Lower leg skin (tissue), 3 donors: ENCODE measurements at regions not wholly inside any gene's neighbourhood (a gene's known extent, or its start where the extent isn't known, plus 50 kb on each side); places are given as distances from the start of the nearest gene placed in this dataset.

Source experiments
- POLR2A ChIP-seq, 2 donors: fragments of 450-650 bp; IDR thresholded peaks; one replicate each; pipeline ENCODE4 v1.6.1; 2016 to 2017; ENCODE audit warnings: antibody characterized with exemption in 2 of 2, mild to moderate bottlenecking in 1 of 2, moderate library complexity in 1 of 2
- TF ChIP-seq, protein P1 (sequence below), 3 donors: fragments of 450-650 bp; IDR thresholded peaks; one replicate each; pipeline ENCODE4 v1.5.1; 2016; ENCODE audit warnings: antibody characterized with exemption in 3 of 3, mild to moderate bottlenecking in 3 of 3, moderate library complexity in 2 of 3

DNA sequence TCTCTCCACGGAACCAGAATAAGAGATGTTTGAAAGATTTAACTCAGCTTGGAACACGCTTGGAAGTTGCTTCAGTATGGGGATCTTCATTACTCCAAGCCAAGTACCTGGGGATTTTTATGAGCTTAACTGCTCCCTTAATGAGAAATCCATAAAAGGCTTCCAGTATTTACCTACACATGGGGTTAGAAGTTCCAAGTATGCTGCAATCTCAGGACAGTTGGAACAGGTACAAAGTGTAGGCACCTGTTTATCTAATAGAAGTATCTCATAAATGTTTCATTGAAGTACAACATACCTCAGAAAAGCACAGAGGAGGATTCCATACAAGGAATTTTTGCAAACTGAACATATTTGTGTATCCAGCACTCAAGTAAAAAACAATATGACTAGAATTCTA is 161.6 kb upstream of the PIRT start:
- TF ChIP-seq, protein P1, sequence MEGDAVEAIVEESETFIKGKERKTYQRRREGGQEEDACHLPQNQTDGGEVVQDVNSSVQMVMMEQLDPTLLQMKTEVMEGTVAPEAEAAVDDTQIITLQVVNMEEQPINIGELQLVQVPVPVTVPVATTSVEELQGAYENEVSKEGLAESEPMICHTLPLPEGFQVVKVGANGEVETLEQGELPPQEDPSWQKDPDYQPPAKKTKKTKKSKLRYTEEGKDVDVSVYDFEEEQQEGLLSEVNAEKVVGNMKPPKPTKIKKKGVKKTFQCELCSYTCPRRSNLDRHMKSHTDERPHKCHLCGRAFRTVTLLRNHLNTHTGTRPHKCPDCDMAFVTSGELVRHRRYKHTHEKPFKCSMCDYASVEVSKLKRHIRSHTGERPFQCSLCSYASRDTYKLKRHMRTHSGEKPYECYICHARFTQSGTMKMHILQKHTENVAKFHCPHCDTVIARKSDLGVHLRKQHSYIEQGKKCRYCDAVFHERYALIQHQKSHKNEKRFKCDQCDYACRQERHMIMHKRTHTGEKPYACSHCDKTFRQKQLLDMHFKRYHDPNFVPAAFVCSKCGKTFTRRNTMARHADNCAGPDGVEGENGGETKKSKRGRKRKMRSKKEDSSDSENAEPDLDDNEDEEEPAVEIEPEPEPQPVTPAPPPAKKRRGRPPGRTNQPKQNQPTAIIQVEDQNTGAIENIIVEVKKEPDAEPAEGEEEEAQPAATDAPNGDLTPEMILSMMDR (IDR thresholded peaks at IDR 0.05) = no peak
- no peak for TF ChIP-seq POLR2A (IDR thresholded peaks at IDR 0.05)
